ENCODE measurements at regions not wholly inside any gene's neighbourhood (a gene's known extent, or its start where the extent isn't known, plus 50 kb on each side); places are given as distances from the start of the nearest gene placed in this dataset.

DNA sequence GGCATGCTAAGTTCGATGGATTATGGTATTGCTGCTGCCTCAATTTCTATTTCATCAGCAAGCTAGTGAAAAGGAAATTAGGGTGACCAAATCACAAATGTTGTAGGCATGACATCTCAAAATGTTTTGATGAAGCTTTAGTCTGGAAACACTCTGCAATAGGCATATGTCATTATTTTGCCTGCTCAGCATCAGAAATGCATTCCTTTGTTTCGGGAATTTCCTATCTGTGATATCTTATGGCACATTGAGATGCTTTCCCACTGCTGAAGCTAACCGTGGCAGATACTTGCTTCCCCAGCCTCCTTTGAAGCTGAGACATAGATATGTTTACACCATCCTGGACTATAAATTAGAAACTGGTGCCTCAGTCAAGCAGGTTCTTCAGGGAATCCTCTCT is 119.7 kb downstream of the CDC42EP3 start:
- Histone ChIP-seq H2BK5ac (ENCODE audit: low read depth, low read length, poor library complexity, severe bottlenecking) (no peak overlapping the region), H3K9ac (ENCODE audit: low read depth, low read length) (no peak overlapping the region), H3K23ac (ENCODE audit: low read depth, low read length) (no peak overlapping the region), H3K18ac (ENCODE audit: low read depth, low read length) (no peak overlapping the region), H3K4me2 (ENCODE audit: low read depth, low read length) (no peak overlapping the region), H4K91ac (ENCODE audit: insufficient read depth, low read depth, low read length) (no peak overlapping the region), H3K4me3 (ENCODE audit: insufficient read depth, low read depth, low read length) (no peak overlapping the region), H3K27me3 (ENCODE audit: control insufficient read depth, insufficient read depth, low read length) (0 out of 2 replicates have a peak, but pooled peaks cover 1% of the 10 kb centered on the region), H2BK120ac (ENCODE audit: low read depth, low read length) (no peak overlapping the region), H3K27ac (ENCODE audit: insufficient read depth, low read length) (no peak overlapping the region), H4K8ac (ENCODE audit: low read depth in 2 of 2, low read length in 2 of 2) (no peak overlapping the region), H3K79me1 (ENCODE audit: low read depth in 1 of 2, low read length in 2 of 2) (no peaks in the 10 kb centered on the region), H4K5ac (ENCODE audit: low read depth, low read length) (no peak overlapping the region), H3K9me3 (ENCODE audit: control insufficient read depth, insufficient read depth, low read length) (no peaks in the 10 kb centered on the region), H2AK9ac (replicated peaks; ENCODE audit: low read depth, low read length, poor library complexity) (no peak overlapping the region), H3K4ac (ENCODE audit: low read depth, low read length) (no peak overlapping the region), H3K9me1 (ENCODE audit: insufficient read depth, low read length) (no peaks in the 10 kb centered on the region), H3K56ac (ENCODE audit: extremely low read depth, insufficient read depth, low read length) (no peak overlapping the region), H2AK5ac (ENCODE audit: low read depth, low read length) (no peak overlapping the region), H2BK15ac (ENCODE audit: low read depth, low read length) (no peak overlapping the region), H4K20me1 (ENCODE audit: insufficient read depth, low read length) (no peaks in the 10 kb centered on the region), H3K36me3 (ENCODE audit: control insufficient read depth, insufficient read depth, low read length) (no peaks in the 10 kb centered on the region), H3K14ac (replicated peaks; ENCODE audit: low read depth, low read length) (no peak overlapping the region), H2BK20ac (ENCODE audit: low read depth, low read length) (no peak overlapping the region), H3K4me1 (ENCODE audit: control insufficient read depth, insufficient read depth, low read length) (no peaks in the 10 kb centered on the region), H2AFZ (replicated peaks; ENCODE audit: low read length, poor library complexity) (no peak overlapping the region)
- dilution Hi-C loops (cut with HindIII; ENCODE audit: low sequenced_read_pairs, unreplicated experiment) (no loop called here), in situ Hi-C loops (cut with MboI; ENCODE audit: low sequenced_read_pairs) (no loop called here), intact Hi-C loops (cut with micrococcal nuclease) (no loop called here)
- DNase-seq, result no peak
- TF ChIP-seq CEBPB (IDR thresholded peaks at IDR 0.05; ENCODE audit: low read depth, low read length) (no peak), RAD21 (IDR thresholded peaks at IDR 0.05; ENCODE audit: low read length) (no peak), SMC3 (IDR thresholded peaks at IDR 0.05; ENCODE audit: low read depth, low read length) (no peak), FOS (IDR thresholded peaks at IDR 0.05; ENCODE audit: low read depth, low read length) (no peak), MAZ (IDR thresholded peaks at IDR 0.05; ENCODE audit: borderline replicate concordance, low read depth, low read length) (no peak)
- TF ChIP-seq, protein P1, sequence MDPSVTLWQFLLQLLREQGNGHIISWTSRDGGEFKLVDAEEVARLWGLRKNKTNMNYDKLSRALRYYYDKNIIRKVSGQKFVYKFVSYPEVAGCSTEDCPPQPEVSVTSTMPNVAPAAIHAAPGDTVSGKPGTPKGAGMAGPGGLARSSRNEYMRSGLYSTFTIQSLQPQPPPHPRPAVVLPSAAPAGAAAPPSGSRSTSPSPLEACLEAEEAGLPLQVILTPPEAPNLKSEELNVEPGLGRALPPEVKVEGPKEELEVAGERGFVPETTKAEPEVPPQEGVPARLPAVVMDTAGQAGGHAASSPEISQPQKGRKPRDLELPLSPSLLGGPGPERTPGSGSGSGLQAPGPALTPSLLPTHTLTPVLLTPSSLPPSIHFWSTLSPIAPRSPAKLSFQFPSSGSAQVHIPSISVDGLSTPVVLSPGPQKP (IDR thresholded peaks at IDR 0.05; ENCODE audit: borderline replicate concordance, low read depth, low read length), result no peak
- WGBS, 2 experiments (ENCODE audit: extremely low coverage in 2 of 2, insufficient read length in 1 of 2), result no CpG with 5 or more reads among the region's 3 CpGs
- CTCF ChIA-PET, result no interaction called here
- BruUV-seq (replicated peaks), result no TSS peak
- ATAC-seq (ENCODE audit: low read depth), result no peak
- POLR2A ChIA-PET (ENCODE audit: unreplicated experiment), result no interaction called here

Data from IMR-90 (cell line).